ENCODE measurements at regions not wholly inside any gene's neighbourhood (a gene's known extent, or its start where the extent isn't known, plus 50 kb on each side); places are given as distances from the start of the nearest gene placed in this dataset.

- Histone ChIP-seq H3K9me3 (ENCODE audit: control insufficient read depth in 1 of 2, low read length in 2 of 2) (no peaks in the 10 kb centered on the region), H3K4me1 (ENCODE audit: control insufficient read depth in 1 of 2, insufficient read depth in 2 of 2, low read length in 2 of 2) (no peaks in the 10 kb centered on the region), H3K36me3 (ENCODE audit: control insufficient read depth in 1 of 2, insufficient read depth in 2 of 2, low read length in 2 of 2) (no peaks in the 10 kb centered on the region), H3K27ac (ENCODE audit: low read length) (no peak overlapping the region), H3K27me3 (ENCODE audit: low read depth, low read length) (no peaks in the 10 kb centered on the region), H3K4me3 (ENCODE audit: low read depth in 1 of 2, low read length in 2 of 2) (no peak overlapping the region)
These were observed 473.6 kb downstream of the CDH11 start for GRCh38 chr16:64648282-64648681.

GRCh38 chr16:64641343-64641742 is 480.5 kb downstream of the CDH11 start:
- Histone ChIP-seq H3K27ac (ENCODE audit: low read length) (no peak overlapping the region), H3K36me3 (ENCODE audit: control insufficient read depth in 1 of 2, insufficient read depth in 2 of 2, low read length in 2 of 2) (no peaks in the 10 kb centered on the region), H3K4me3 (ENCODE audit: low read depth in 1 of 2, low read length in 2 of 2) (no peak overlapping the region), H3K27me3 (ENCODE audit: low read depth, low read length) (no peaks in the 10 kb centered on the region), H3K9me3 (ENCODE audit: control insufficient read depth in 1 of 2, low read length in 2 of 2) (no peaks in the 10 kb centered on the region), H3K4me1 (ENCODE audit: control insufficient read depth in 1 of 2, insufficient read depth in 2 of 2, low read length in 2 of 2) (no peaks in the 10 kb centered on the region)

GRCh38 chr16:64638766-64639165 is 483.1 kb downstream of the CDH11 start:
- Histone ChIP-seq H3K9me3 (ENCODE audit: control insufficient read depth in 1 of 2, low read length in 2 of 2) (no peaks in the 10 kb centered on the region), H3K4me3 (ENCODE audit: low read depth in 1 of 2, low read length in 2 of 2) (no peak overlapping the region), H3K27ac (ENCODE audit: low read length) (no peak overlapping the region), H3K4me1 (ENCODE audit: control insufficient read depth in 1 of 2, insufficient read depth in 2 of 2, low read length in 2 of 2) (no peaks in the 10 kb centered on the region), H3K27me3 (ENCODE audit: low read depth, low read length) (no peaks in the 10 kb centered on the region), H3K36me3 (ENCODE audit: control insufficient read depth in 1 of 2, insufficient read depth in 2 of 2, low read length in 2 of 2) (no peaks in the 10 kb centered on the region)

DNA sequence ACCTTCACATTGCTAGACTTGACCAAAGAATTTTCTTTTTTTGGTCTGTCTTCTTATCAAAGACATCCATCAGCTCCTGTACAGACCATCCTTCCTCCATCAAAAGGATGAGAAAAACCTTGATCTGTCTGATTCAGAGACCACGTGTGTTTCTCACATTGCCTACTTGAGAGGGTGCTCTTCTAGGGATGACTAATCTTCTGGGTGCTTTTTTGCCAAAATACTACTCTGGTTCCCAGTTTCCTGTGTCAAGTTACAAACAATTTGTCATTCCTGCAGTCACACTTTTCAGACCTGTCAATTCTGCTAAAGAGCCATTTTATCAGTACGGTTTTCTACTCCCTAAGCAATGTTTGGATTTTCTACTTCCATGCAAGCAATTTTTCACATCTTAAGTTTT is 492.2 kb downstream of the CDH11 start:
- Histone ChIP-seq H3K9me3 (ENCODE audit: control insufficient read depth in 1 of 2, low read length in 2 of 2) (peaks cover 0 to 2% of the 10 kb centered on the region in 2 donors), H3K4me1 (ENCODE audit: control insufficient read depth in 1 of 2, insufficient read depth in 2 of 2, low read length in 2 of 2) (no peaks in the 10 kb centered on the region), H3K27me3 (ENCODE audit: low read depth, low read length) (no peaks in the 10 kb centered on the region), H3K36me3 (ENCODE audit: control insufficient read depth in 1 of 2, insufficient read depth in 2 of 2, low read length in 2 of 2) (no peaks in the 10 kb centered on the region), H3K4me3 (ENCODE audit: low read depth in 1 of 2, low read length in 2 of 2) (no peak overlapping the region), H3K27ac (ENCODE audit: low read length) (no peak overlapping the region)

DNA sequence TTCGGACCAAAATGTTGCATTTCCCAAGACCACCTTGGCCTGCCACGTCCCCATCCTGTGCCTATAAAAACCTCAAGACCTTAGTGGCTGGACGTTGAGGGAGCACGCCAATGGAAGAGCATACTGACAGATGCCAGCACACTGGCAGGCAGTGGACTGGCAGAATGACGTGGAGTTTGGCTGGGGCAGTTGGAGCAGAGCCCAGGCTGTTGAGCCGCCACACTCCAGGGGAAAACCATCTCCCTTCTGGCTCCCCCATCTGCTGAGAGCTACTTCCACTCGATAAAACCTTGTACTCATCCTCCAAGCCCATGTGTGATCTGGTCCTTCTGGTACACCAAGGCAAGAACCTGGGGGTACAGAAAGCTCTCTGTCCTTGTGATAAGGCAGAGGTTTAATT is 494.1 kb downstream of the CDH11 start:
- no peaks in the 10 kb centered on the region for H3K4me1 ChIP-seq (ENCODE audit: control insufficient read depth in 1 of 2, insufficient read depth in 2 of 2, low read length in 2 of 2)
- H3K9me3 ChIP-seq (ENCODE audit: control insufficient read depth in 1 of 2, low read length in 2 of 2), result peaks cover 0 to 2% of the 10 kb centered on the region in 2 donors
- no peaks in the 10 kb centered on the region for H3K36me3 ChIP-seq (ENCODE audit: control insufficient read depth in 1 of 2, insufficient read depth in 2 of 2, low read length in 2 of 2)
- no peak overlapping the region for H3K27ac ChIP-seq (ENCODE audit: low read length)
- H3K27me3 ChIP-seq (ENCODE audit: low read depth, low read length), result no peaks in the 10 kb centered on the region
- H3K4me3 ChIP-seq (ENCODE audit: low read depth in 1 of 2, low read length in 2 of 2), result no peak overlapping the region

- Histone ChIP-seq H3K9me3 (ENCODE audit: control insufficient read depth in 1 of 2, low read length in 2 of 2) (peaks cover 0 to 2% of the 10 kb centered on the region in 2 donors), H3K4me1 (ENCODE audit: control insufficient read depth in 1 of 2, insufficient read depth in 2 of 2, low read length in 2 of 2) (no peaks in the 10 kb centered on the region), H3K27me3 (ENCODE audit: low read depth, low read length) (no peaks in the 10 kb centered on the region), H3K4me3 (ENCODE audit: low read depth in 1 of 2, low read length in 2 of 2) (no peak overlapping the region), H3K27ac (ENCODE audit: low read length) (no peak overlapping the region), H3K36me3 (ENCODE audit: control insufficient read depth in 1 of 2, insufficient read depth in 2 of 2, low read length in 2 of 2) (no peaks in the 10 kb centered on the region)
These were observed 494.6 kb downstream of the CDH11 start for GRCh38 chr16:64627288-64627687.

- no peaks in the 10 kb centered on the region for H3K4me1 ChIP-seq (ENCODE audit: control insufficient read depth in 1 of 2, insufficient read depth in 2 of 2, low read length in 2 of 2)
- no peaks in the 10 kb centered on the region for H3K36me3 ChIP-seq (ENCODE audit: control insufficient read depth in 1 of 2, insufficient read depth in 2 of 2, low read length in 2 of 2)
- no peak overlapping the region for H3K27ac ChIP-seq (ENCODE audit: low read length)
- peaks cover 0 to 2% of the 10 kb centered on the region in 2 donors for H3K9me3 ChIP-seq (ENCODE audit: control insufficient read depth in 1 of 2, low read length in 2 of 2)
- no peaks in the 10 kb centered on the region for H3K27me3 ChIP-seq (ENCODE audit: low read depth, low read length)
- no peak overlapping the region for H3K4me3 ChIP-seq (ENCODE audit: low read depth in 1 of 2, low read length in 2 of 2)
These were observed 495.1 kb downstream of the CDH11 start for GRCh38 chr16:64626776-64627175.

- Histone ChIP-seq H3K4me1 (ENCODE audit: control insufficient read depth in 1 of 2, insufficient read depth in 2 of 2, low read length in 2 of 2) (no peaks in the 10 kb centered on the region), H3K4me3 (ENCODE audit: low read depth in 1 of 2, low read length in 2 of 2) (no peak overlapping the region), H3K27me3 (ENCODE audit: low read depth, low read length) (no peaks in the 10 kb centered on the region), H3K9me3 (ENCODE audit: control insufficient read depth in 1 of 2, low read length in 2 of 2) (peaks cover 0 to 2% of the 10 kb centered on the region in 2 donors), H3K27ac (ENCODE audit: low read length) (no peak overlapping the region), H3K36me3 (ENCODE audit: control insufficient read depth in 1 of 2, insufficient read depth in 2 of 2, low read length in 2 of 2) (no peaks in the 10 kb centered on the region)
These were observed 500.2 kb downstream of the CDH11 start for GRCh38 chr16:64621616-64622015.

DNA sequence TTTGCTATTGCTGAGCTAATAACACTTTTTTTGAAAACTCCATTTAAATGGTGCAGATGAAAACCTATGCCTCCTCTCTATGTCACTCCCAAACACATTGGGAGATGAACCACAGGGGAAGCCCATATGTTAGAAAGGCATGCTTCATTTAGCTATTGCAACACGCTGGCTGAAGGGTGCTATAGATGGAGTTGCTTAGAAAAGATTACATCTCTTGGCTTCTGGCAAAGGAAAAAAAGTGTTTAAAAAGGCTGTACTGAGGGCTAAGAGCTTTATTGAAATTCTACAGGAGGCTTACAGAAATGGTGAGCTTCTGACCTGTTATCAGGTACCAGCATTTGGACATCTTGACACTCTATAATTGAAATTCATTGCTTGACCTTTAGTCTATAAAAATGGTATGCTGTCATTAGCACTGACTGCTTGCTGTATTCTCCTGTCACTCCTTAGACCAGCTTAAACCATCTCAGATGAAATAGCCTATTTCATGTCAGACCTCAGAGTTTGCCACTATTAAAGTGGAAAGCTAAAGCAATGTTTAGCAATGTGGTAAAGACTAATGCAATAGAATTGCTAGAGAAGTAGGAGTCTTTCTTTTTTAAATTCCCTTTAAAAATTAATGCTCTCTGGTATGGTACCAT is 503.9 kb downstream of the CDH11 start:
- H3K27me3 ChIP-seq (ENCODE audit: low read depth, low read length), result no peaks in the 10 kb centered on the region
- peaks cover 0 to 1% of the 10 kb centered on the region in 2 donors for H3K9me3 ChIP-seq (ENCODE audit: control insufficient read depth in 1 of 2, low read length in 2 of 2)
- no peaks in the 10 kb centered on the region for H3K4me1 ChIP-seq (ENCODE audit: control insufficient read depth in 1 of 2, insufficient read depth in 2 of 2, low read length in 2 of 2)
- no peaks in the 10 kb centered on the region for H3K36me3 ChIP-seq (ENCODE audit: control insufficient read depth in 1 of 2, insufficient read depth in 2 of 2, low read length in 2 of 2)
- H3K4me3 ChIP-seq (ENCODE audit: low read depth in 1 of 2, low read length in 2 of 2), result no peak overlapping the region
- H3K27ac ChIP-seq (ENCODE audit: low read length), result no peak overlapping the region

GRCh38 chr16:64615630-64616280 is 506.1 kb downstream of the CDH11 start:
- no peaks in the 10 kb centered on the region for H3K36me3 ChIP-seq (ENCODE audit: control insufficient read depth in 1 of 2, insufficient read depth in 2 of 2, low read length in 2 of 2)
- H3K9me3 ChIP-seq (ENCODE audit: control insufficient read depth in 1 of 2, low read length in 2 of 2), result peaks cover 0 to 4% of the 10 kb centered on the region in 2 donors
- H3K4me3 ChIP-seq (ENCODE audit: low read depth in 1 of 2, low read length in 2 of 2), result no peak overlapping the region
- no peaks in the 10 kb centered on the region for H3K27me3 ChIP-seq (ENCODE audit: low read depth, low read length)
- no peak overlapping the region for H3K27ac ChIP-seq (ENCODE audit: low read length)
- H3K4me1 ChIP-seq (ENCODE audit: control insufficient read depth in 1 of 2, insufficient read depth in 2 of 2, low read length in 2 of 2), result no peaks in the 10 kb centered on the region

GRCh38 chr16:64596196-64596595 is 525.7 kb downstream of the CDH11 start:
- Histone ChIP-seq H3K27me3 (ENCODE audit: low read depth, low read length) (no peaks in the 10 kb centered on the region), H3K4me3 (ENCODE audit: low read depth in 1 of 2, low read length in 2 of 2) (no peak overlapping the region), H3K4me1 (ENCODE audit: control insufficient read depth in 1 of 2, insufficient read depth in 2 of 2, low read length in 2 of 2) (no peaks in the 10 kb centered on the region), H3K27ac (ENCODE audit: low read length) (no peak overlapping the region), H3K9me3 (ENCODE audit: control insufficient read depth in 1 of 2, low read length in 2 of 2) (no peaks in the 10 kb centered on the region), H3K36me3 (ENCODE audit: control insufficient read depth in 1 of 2, insufficient read depth in 2 of 2, low read length in 2 of 2) (no peaks in the 10 kb centered on the region)

- H3K9me3 ChIP-seq (ENCODE audit: control insufficient read depth in 1 of 2, low read length in 2 of 2), result no peaks in the 10 kb centered on the region
- H3K4me3 ChIP-seq (ENCODE audit: low read depth in 1 of 2, low read length in 2 of 2), result no peak overlapping the region
- no peaks in the 10 kb centered on the region for H3K36me3 ChIP-seq (ENCODE audit: control insufficient read depth in 1 of 2, insufficient read depth in 2 of 2, low read length in 2 of 2)
- H3K4me1 ChIP-seq (ENCODE audit: control insufficient read depth in 1 of 2, insufficient read depth in 2 of 2, low read length in 2 of 2), result no peaks in the 10 kb centered on the region
- no peak overlapping the region for H3K27ac ChIP-seq (ENCODE audit: low read length)
- no peaks in the 10 kb centered on the region for H3K27me3 ChIP-seq (ENCODE audit: low read depth, low read length)
These were observed 531.4 kb downstream of the CDH11 start for GRCh38 chr16:64590513-64590912.

All from muscle layer of duodenum (tissue), 2 donors.